OCI-LY1 (cell line): ENCODE measurements at regions not wholly inside any gene's neighbourhood (a gene's known extent, or its start where the extent isn't known, plus 50 kb on each side); places are given as distances from the start of the nearest gene placed in this dataset.

Experiments
- H2AFZ ChIP-seq: fragments of 200-600 bp; sonication (generic), shearing (Covaris generic); 2 replicates; pipeline ENCODE4 v1.6.0; 2014; ENCODE audit warnings: antibody characterized with exemption, mild to moderate bottlenecking, low read length
- H3F3A ChIP-seq: fragments of 200-600 bp; sonication (generic), shearing (Covaris generic); 2 replicates; pipeline ENCODE4 v1.6.0; 2014; ENCODE audit warnings: mild to moderate bottlenecking, antibody characterized with exemption, low read length, moderate library complexity; ENCODE audit not compliant: insufficient read depth
- H3K27ac ChIP-seq: fragments of 200-600 bp; sonication (generic); 2 replicates; pipeline ENCODE4 v1.5.1; 2014; ENCODE audit warnings: low read length, mixed run types, mild to moderate bottlenecking, low read depth; ENCODE audit not compliant: poor library complexity, severe bottlenecking
- H3K27me3 ChIP-seq: fragments of 200-600 bp; sonication (generic); 2 replicates; pipeline ENCODE4 v1.6.0; 2014; ENCODE audit warnings: antibody characterized with exemption, mild to moderate bottlenecking, low read length, moderate library complexity; ENCODE audit not compliant: insufficient read depth
- H3K36me3 ChIP-seq: fragments of 200-600 bp; sonication (generic); 2 replicates; pipeline ENCODE4 v1.6.1; 2014; ENCODE audit warnings: mild to moderate bottlenecking, antibody characterized with exemption, low read length, moderate library complexity, mixed read lengths; ENCODE audit not compliant: insufficient read depth
- H3K4me1 ChIP-seq: fragments of 200-600 bp; sonication (generic); 2 replicates; pipeline ENCODE4 v1.5.1; 2014; ENCODE audit warnings: mild to moderate bottlenecking, low read length, moderate library complexity; ENCODE audit not compliant: insufficient read depth, severe bottlenecking
- H3K4me2 ChIP-seq: fragments of 200-600 bp; sonication (generic), shearing (Covaris generic); 2 replicates; pipeline ENCODE4 v1.6.1; 2014; ENCODE audit warnings: low read length
- H3K4me3 ChIP-seq: fragments of 200-600 bp; sonication (generic); 2 replicates; pipeline ENCODE4 v1.5.1; 2014; ENCODE audit warnings: low read length, low read depth, mild to moderate bottlenecking, mixed read lengths; ENCODE audit not compliant: poor library complexity, severe bottlenecking
- H3K79me2 ChIP-seq: fragments of 200-600 bp; shearing (Covaris generic); 2 replicates; pipeline ENCODE4 v1.6.1; 2016; ENCODE audit warnings: mixed run types, low read length, mixed read lengths; ENCODE audit not compliant: insufficient read depth
- H3K9ac ChIP-seq: fragments of 200-600 bp; sonication (generic), shearing (Covaris generic); 2 replicates; pipeline ENCODE4 v1.6.1; 2014; ENCODE audit warnings: mild to moderate bottlenecking, low read length, mixed read lengths
- H3K9me2 ChIP-seq: fragments of 200-600 bp; sonication (generic), shearing (Covaris generic); 2 replicates; pipeline ENCODE4 v1.6.1; 2014; ENCODE audit warnings: low read depth, mild to moderate bottlenecking, low read length, mixed read lengths
- H3K9me3 ChIP-seq: fragments of 200-600 bp; shearing (Covaris generic); 2 replicates; pipeline ENCODE4 v1.6.1; 2014; ENCODE audit warnings: low read length, mixed read lengths
- H4K20me1 ChIP-seq: fragments of 200-600 bp; sonication (generic), shearing (Covaris generic); 2 replicates; pipeline ENCODE4 v1.6.0; 2016; ENCODE audit warnings: mild to moderate bottlenecking, low read length; ENCODE audit not compliant: insufficient read depth
- CTCF ChIP-seq: fragments of 200-600 bp; sonication (generic), shearing (Covaris generic); IDR thresholded peaks from 2 replicates; pipeline ENCODE4 v1.5.1; 2017; ENCODE audit warnings: mild to moderate bottlenecking, antibody characterized with exemption, low read length, moderate library complexity, mixed read lengths
- EZH2 ChIP-seq: fragments of 200-600 bp; sonication (generic), shearing (Covaris generic); IDR thresholded peaks from 2 replicates; pipeline ENCODE4 v1.8.0; 2017; ENCODE audit warnings: borderline replicate concordance, mixed run types, mild to moderate bottlenecking, antibody characterized with exemption, low read length, moderate library complexity, mixed read lengths

DNA sequence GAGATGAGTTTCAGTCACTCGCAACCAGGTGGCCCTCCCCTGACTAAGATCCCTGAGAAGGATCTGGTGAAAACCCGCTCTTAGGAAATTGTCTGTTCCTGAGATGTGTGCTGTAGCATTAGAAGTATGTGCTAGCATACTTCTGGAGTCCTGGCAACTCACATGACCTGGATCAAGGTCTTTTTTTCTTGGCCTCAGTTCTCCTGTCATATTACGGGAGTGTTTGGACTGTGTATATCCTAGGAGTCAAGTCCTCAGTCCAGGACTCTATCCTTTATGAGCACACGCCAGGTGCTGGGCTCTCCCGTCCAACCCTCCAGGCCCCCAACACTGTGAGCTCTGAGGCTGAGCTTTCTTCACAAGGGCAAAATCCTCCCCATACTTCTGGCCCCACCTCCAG is 156.4 kb downstream of the UQCRFS1 start:
- H3K79me2 ChIP-seq, result no peaks in the 10 kb centered on the region
- no peaks in the 10 kb centered on the region; the same call in 1 of the 2 replicates for H3K27me3 ChIP-seq
- no peak overlapping the region for H3K9ac ChIP-seq
- H3K9me3 ChIP-seq, result no peaks in the 10 kb centered on the region
- no peak for TF ChIP-seq CTCF
- TF ChIP-seq EZH2, result no peak
- no peaks in the 10 kb centered on the region for H4K20me1 ChIP-seq
- no peak overlapping the region for H3K27ac ChIP-seq
- H3K9me2 ChIP-seq, result no peaks in the 10 kb centered on the region
- H2AFZ ChIP-seq, result no peak overlapping the region
- no peaks in the 10 kb centered on the region for H3F3A ChIP-seq
- no peaks in the 10 kb centered on the region for H3K36me3 ChIP-seq
- H3K4me2 ChIP-seq, result no peak overlapping the region
- no peak overlapping the region for H3K4me3 ChIP-seq
- no peaks in the 10 kb centered on the region for H3K4me1 ChIP-seq

GRCh38 chr19:29054886-29055675 is 157.9 kb downstream of the UQCRFS1 start:
- no peaks in the 10 kb centered on the region for H3F3A ChIP-seq
- no peak for TF ChIP-seq CTCF
- TF ChIP-seq EZH2, result no peak
- no peaks in the 10 kb centered on the region for H3K9me3 ChIP-seq
- no peak overlapping the region for H3K4me3 ChIP-seq
- no peaks in the 10 kb centered on the region for H3K36me3 ChIP-seq
- no peak overlapping the region for H3K4me2 ChIP-seq
- H3K27ac ChIP-seq, result no peak overlapping the region
- no peaks in the 10 kb centered on the region; the same call in 1 of the 2 replicates for H3K27me3 ChIP-seq
- no peaks in the 10 kb centered on the region for H3K4me1 ChIP-seq
- no peak overlapping the region for H3K9ac ChIP-seq
- no peak overlapping the region for H2AFZ ChIP-seq
- H3K9me2 ChIP-seq, result no peaks in the 10 kb centered on the region
- no peaks in the 10 kb centered on the region for H4K20me1 ChIP-seq
- no peaks in the 10 kb centered on the region for H3K79me2 ChIP-seq

GRCh38 chr19:29048873-29049272 is 164.1 kb downstream of the UQCRFS1 start:
- no peaks in the 10 kb centered on the region for H3K79me2 ChIP-seq
- no peak overlapping the region for H3K4me3 ChIP-seq

More at GRCh38 chr19:29048873-29049272, 164.1 kb downstream of the UQCRFS1 start:
- Histone ChIP-seq H3K9me2 (no peaks in the 10 kb centered on the region), H2AFZ (no peak overlapping the region), H3K4me2 (no peak overlapping the region), H3K9me3 (no peaks in the 10 kb centered on the region), H3K27ac (no peak overlapping the region), H3K36me3 (no peaks in the 10 kb centered on the region), H3K27me3 (no peaks in the 10 kb centered on the region; the same call in 1 of the 2 replicates), H3K9ac (no peak overlapping the region), H3K4me1 (no peaks in the 10 kb centered on the region), H4K20me1 (no peaks in the 10 kb centered on the region), H3F3A (no peaks in the 10 kb centered on the region)
- TF ChIP-seq CTCF (no peak), EZH2 (no peak)
